ENCODE measurements at regions not wholly inside any gene's neighbourhood (a gene's known extent, or its start where the extent isn't known, plus 50 kb on each side); places are given as distances from the start of the nearest gene placed in this dataset.

- Histone ChIP-seq H3K79me2 (no peaks in the 10 kb centered on the region), H3K4me1 (ENCODE audit: insufficient read depth) (no peaks in the 10 kb centered on the region), H3K9me2 (replicated peaks; ENCODE audit: insufficient read depth) (no peaks in the 10 kb centered on the region), H3K27me3 (no peaks in the 10 kb centered on the region), H3K36me3 (replicated peaks; ENCODE audit: insufficient read depth, low read depth) (no peaks in the 10 kb centered on the region), H2AFZ (no peak overlapping the region), H4K20me1 (ENCODE audit: insufficient read depth, poor library complexity, severe bottlenecking) (no peaks in the 10 kb centered on the region), H3K9me3 (ENCODE audit: low read depth) (no peaks in the 10 kb centered on the region), H3K27ac (no peak overlapping the region), H3K4me2 (no peak overlapping the region), H3K4me3 (no peak overlapping the region)
- TF ChIP-seq EZH2 (IDR thresholded peaks at IDR 0.05; ENCODE audit: borderline replicate concordance) (no peak), CTCF (IDR thresholded peaks at IDR 0.05; ENCODE audit: poor library complexity) (no peak), EZH2phosphoT487 (IDR thresholded peaks at IDR 0.05; ENCODE audit: low read depth, severe bottlenecking, unreplicated experiment) (no peak)
- DNase-seq (ENCODE audit: low spot score) = no peak
- WGBS (ENCODE audit: low lambda C conversion rate, missing lambda C conversion rate) = 92% methylated on average over 16 of the region's 16 CpGs
Measured at GRCh38 chr6:14274546-14275492, 157.2 kb downstream of the CD83 start.

- Histone ChIP-seq H3K4me1 (ENCODE audit: insufficient read depth) (no peaks in the 10 kb centered on the region), H2AFZ (no peak overlapping the region)
- no peak for DNase-seq (ENCODE audit: low spot score)
Measured at GRCh38 chr6:14275493-14275851, 157.9 kb downstream of the CD83 start.

GRCh38 chr6:14276071-14276470 is 158.5 kb downstream of the CD83 start:
- Histone ChIP-seq H3K27ac (no peak overlapping the region), H4K20me1 (ENCODE audit: insufficient read depth, poor library complexity, severe bottlenecking) (no peaks in the 10 kb centered on the region), H3K4me3 (no peak overlapping the region), H2AFZ (no peak overlapping the region), H3K79me2 (no peaks in the 10 kb centered on the region), H3K36me3 (replicated peaks; ENCODE audit: insufficient read depth, low read depth) (no peaks in the 10 kb centered on the region), H3K4me2 (no peak overlapping the region), H3K9me3 (ENCODE audit: low read depth) (no peaks in the 10 kb centered on the region), H3K9me2 (replicated peaks; ENCODE audit: insufficient read depth) (no peaks in the 10 kb centered on the region), H3K27me3 (no peaks in the 10 kb centered on the region), H3K4me1 (ENCODE audit: insufficient read depth) (no peaks in the 10 kb centered on the region)
- TF ChIP-seq EZH2phosphoT487 (IDR thresholded peaks at IDR 0.05; ENCODE audit: low read depth, severe bottlenecking, unreplicated experiment) (no peak), EZH2 (IDR thresholded peaks at IDR 0.05; ENCODE audit: borderline replicate concordance) (no peak), CTCF (IDR thresholded peaks at IDR 0.05; ENCODE audit: poor library complexity) (no peak)
- WGBS (ENCODE audit: low lambda C conversion rate, missing lambda C conversion rate) = 71% methylated on average over 4 of the region's 4 CpGs
- no peak for DNase-seq (ENCODE audit: low spot score)

More at GRCh38 chr6:14275493-14275851, 157.9 kb downstream of the CD83 start:
- no peak overlapping the region for H3K4me2 ChIP-seq
- no peak overlapping the region for H3K4me3 ChIP-seq
- H3K9me2 ChIP-seq (replicated peaks; ENCODE audit: insufficient read depth) = no peaks in the 10 kb centered on the region
- no peaks in the 10 kb centered on the region for H3K79me2 ChIP-seq
- H4K20me1 ChIP-seq (ENCODE audit: insufficient read depth, poor library complexity, severe bottlenecking) = no peaks in the 10 kb centered on the region
- H3K27me3 ChIP-seq = no peaks in the 10 kb centered on the region
- H3K9me3 ChIP-seq (ENCODE audit: low read depth) = no peaks in the 10 kb centered on the region
- no peak overlapping the region for H3K27ac ChIP-seq
- H3K36me3 ChIP-seq (replicated peaks; ENCODE audit: insufficient read depth, low read depth) = no peaks in the 10 kb centered on the region
- 82% methylated on average over 8 of the region's 9 CpGs for WGBS (ENCODE audit: low lambda C conversion rate, missing lambda C conversion rate)
- no peak for TF ChIP-seq EZH2phosphoT487 (IDR thresholded peaks at IDR 0.05; ENCODE audit: low read depth, severe bottlenecking, unreplicated experiment)
- no peak for TF ChIP-seq EZH2 (IDR thresholded peaks at IDR 0.05; ENCODE audit: borderline replicate concordance)
- TF ChIP-seq CTCF (IDR thresholded peaks at IDR 0.05; ENCODE audit: poor library complexity) = no peak
